Gastroesophageal sphincter (tissue), 4 donors: ENCODE measurements at regions not wholly inside any gene's neighbourhood (a gene's known extent, or its start where the extent isn't known, plus 50 kb on each side); places are given as distances from the start of the nearest gene placed in this dataset.
A peak's percentile ranks its signal among the peaks of the same experiment; 100 is the strongest.

Experiments used
- ATAC-seq: fragments of 150-250 bp; one replicate; pipeline ENCODE4 v1.9.1; 2016; ENCODE audit warnings: mild to moderate bottlenecking, moderate library complexity
- H3K27ac ChIP-seq, 4 donors: fragments of 200-600 bp; sonication (generic) in 3 of 4; 1 replicate in 3 of 4; 2 replicates in 1 of 4; pipeline ENCODE4 v1.5.1; 2016 to 2019
- H3K27me3 ChIP-seq: fragments of 200-600 bp; sonication (generic); one replicate; pipeline ENCODE4 v1.5.1; 2019
- H3K36me3 ChIP-seq, 2 donors: fragments of 200-600 bp; sonication (generic); one replicate each; pipeline ENCODE4 v1.5.1; 2019; ENCODE audit warnings: control low read depth in 1 of 2
- H3K4me1 ChIP-seq, 3 donors: fragments of 200-600 bp; sonication (generic); 1 replicate in 2 of 3; 2 replicates in 1 of 3; pipeline ENCODE4 v1.5.1; 2016 to 2019; ENCODE audit warnings: control low read depth in 2 of 3
- H3K4me3 ChIP-seq, 2 donors: fragments of 200-600 bp; sonication (generic); one replicate each; pipeline ENCODE4 v1.5.1; 2019; ENCODE audit warnings: mild to moderate bottlenecking in 1 of 2, moderate library complexity in 1 of 2
- H3K9me3 ChIP-seq, 3 donors: fragments of 200-600 bp; sonication (generic); one replicate each; pipeline ENCODE4 v1.5.1; 2017 to 2019; ENCODE audit warnings: control low read depth in 2 of 3
- EP300 ChIP-seq: sonication (generic); formaldehyde crosslinking; IDR thresholded peaks from one replicate; pipeline ENCODE4 v1.6.1; 2017; ENCODE audit warnings: antibody characterized with exemption, mild to moderate bottlenecking
- POLR2A ChIP-seq, 2 donors: fragments of 450-650 bp; IDR thresholded peaks; one replicate each; pipeline ENCODE4 v1.6.1; 2017; ENCODE audit warnings: antibody characterized with exemption in 2 of 2, mild to moderate bottlenecking in 2 of 2, moderate library complexity in 1 of 2
- POLR2AphosphoS5 ChIP-seq: sonication (generic); formaldehyde crosslinking; IDR thresholded peaks from one replicate; pipeline ENCODE4 v1.6.1; 2017; ENCODE audit warnings: antibody characterized with exemption
- WGBS, 2 donors: methylation state at CpG; one replicate each; pipeline ENCODE4 v1.1.5; 2018; ENCODE audit warnings: low coverage in 1 of 2; 5-methylcytosine and 5-hydroxymethylcytosine counted together
- TF ChIP-seq, protein P1 (sequence below), 4 experiments: fragments of 200-600 bp in 2 of 4; fragments of 450-650 bp in 2 of 4; sonication (generic) in 1 of 4; IDR thresholded peaks; one replicate each; pipeline ENCODE4 v1.5.1; 2017 to 2019; ENCODE audit warnings: antibody characterized with exemption in 4 of 4, mild to moderate bottlenecking in 2 of 4, moderate library complexity in 2 of 4

DNA sequence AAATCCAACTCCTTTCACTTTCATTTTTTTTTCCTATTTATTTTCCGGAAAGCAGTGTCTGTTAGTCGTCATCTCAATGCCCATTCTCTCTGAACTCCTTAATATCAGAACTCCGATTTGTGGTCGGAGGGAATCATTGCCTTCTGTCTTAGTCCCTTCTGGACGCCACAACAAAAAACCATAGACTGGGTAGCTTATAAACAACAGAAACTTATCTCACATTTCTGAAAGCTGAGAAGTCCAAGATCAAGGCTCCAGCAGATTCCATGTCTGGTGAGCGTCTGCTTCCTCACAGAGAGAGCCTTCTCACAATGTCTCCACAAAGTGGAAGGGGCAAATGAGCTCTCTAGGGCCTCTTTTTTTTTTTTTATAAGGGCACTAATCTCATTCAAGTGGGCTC, 296.6 kb upstream of the CDH11 start:
- Histone ChIP-seq H3K27me3 (no peaks in the 10 kb centered on the region), H3K4me3 (no peak overlapping the region), H3K27ac (no peak overlapping the region), H3K36me3 (no peaks in the 10 kb centered on the region), H3K4me1 (no peaks in the 10 kb centered on the region), H3K9me3 (peaks cover 0 to 13% (median 0%) of the 10 kb centered on the region in 3 donors)
- ATAC-seq, result no peak
- 87 to 89% methylated on average over 5 of the region's 6 CpGs for WGBS, 2 donors
- TF ChIP-seq POLR2A (IDR thresholded peaks at IDR 0.05) (no peak), EP300 (no peak), POLR2AphosphoS5 (no peak)
- TF ChIP-seq, protein P1, sequence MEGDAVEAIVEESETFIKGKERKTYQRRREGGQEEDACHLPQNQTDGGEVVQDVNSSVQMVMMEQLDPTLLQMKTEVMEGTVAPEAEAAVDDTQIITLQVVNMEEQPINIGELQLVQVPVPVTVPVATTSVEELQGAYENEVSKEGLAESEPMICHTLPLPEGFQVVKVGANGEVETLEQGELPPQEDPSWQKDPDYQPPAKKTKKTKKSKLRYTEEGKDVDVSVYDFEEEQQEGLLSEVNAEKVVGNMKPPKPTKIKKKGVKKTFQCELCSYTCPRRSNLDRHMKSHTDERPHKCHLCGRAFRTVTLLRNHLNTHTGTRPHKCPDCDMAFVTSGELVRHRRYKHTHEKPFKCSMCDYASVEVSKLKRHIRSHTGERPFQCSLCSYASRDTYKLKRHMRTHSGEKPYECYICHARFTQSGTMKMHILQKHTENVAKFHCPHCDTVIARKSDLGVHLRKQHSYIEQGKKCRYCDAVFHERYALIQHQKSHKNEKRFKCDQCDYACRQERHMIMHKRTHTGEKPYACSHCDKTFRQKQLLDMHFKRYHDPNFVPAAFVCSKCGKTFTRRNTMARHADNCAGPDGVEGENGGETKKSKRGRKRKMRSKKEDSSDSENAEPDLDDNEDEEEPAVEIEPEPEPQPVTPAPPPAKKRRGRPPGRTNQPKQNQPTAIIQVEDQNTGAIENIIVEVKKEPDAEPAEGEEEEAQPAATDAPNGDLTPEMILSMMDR (IDR thresholded peaks at IDR 0.05), result no peak

GRCh38 chr16:65415460-65415859, 293.6 kb upstream of the CDH11 start:
- Histone ChIP-seq H3K4me3 (no peak overlapping the region), H3K27ac (no peak overlapping the region), H3K4me1 (no peaks in the 10 kb centered on the region), H3K9me3 (peaks cover 0 to 13% (median 0%) of the 10 kb centered on the region in 3 donors), H3K36me3 (no peaks in the 10 kb centered on the region), H3K27me3 (no peaks in the 10 kb centered on the region)
- ATAC-seq, result no peak
- no peak for TF ChIP-seq POLR2A (IDR thresholded peaks at IDR 0.05)
- TF ChIP-seq, protein P1 (IDR thresholded peaks at IDR 0.05), result no peak
- TF ChIP-seq EP300, result no peak
- no peak for TF ChIP-seq POLR2AphosphoS5
- 86 to 100% methylated on average over 2 to 3 of the region's 3 CpGs for WGBS, 2 donors

DNA sequence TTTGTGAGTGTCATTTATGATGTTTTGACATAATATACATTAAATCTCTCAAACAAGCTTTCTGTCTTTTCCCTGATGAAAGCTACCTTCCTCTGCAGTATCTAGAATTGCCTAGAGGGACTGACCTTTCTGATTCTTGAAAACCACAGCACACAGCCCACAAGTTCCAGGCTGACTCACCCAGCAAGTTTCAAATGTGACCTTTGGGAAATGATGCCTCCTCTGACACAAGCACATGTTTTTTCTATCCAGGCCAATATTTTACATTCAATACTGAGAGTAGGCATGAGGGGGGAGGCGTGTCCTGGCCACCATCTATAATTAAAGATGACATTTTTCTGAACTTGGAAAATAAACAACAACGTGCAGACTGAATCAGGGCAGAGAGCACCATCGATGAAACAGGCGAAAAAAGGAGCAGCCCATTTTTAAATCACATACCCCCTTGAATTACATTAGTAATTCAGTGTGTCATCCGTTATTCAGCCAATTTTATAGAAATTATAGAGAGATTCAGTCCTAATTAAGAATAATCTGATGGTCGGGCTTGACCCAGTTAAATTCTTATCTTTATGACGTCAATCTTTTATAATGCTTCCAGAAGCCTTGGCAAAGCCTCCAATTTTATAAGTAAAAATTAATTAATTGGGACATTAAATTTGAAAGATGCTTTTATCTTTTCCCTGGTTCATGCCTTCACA, 292.6 kb upstream of the CDH11 start:
- peak; percentile 17 for TF ChIP-seq POLR2AphosphoS5
- no peak for TF ChIP-seq EP300
- Histone ChIP-seq H3K4me3 (no peak overlapping the region), H3K36me3 (no peaks in the 10 kb centered on the region), H3K27me3 (no peaks in the 10 kb centered on the region), H3K4me1 (no peaks in the 10 kb centered on the region), H3K9me3 (peaks cover 0 to 4% (median 0%) of the 10 kb centered on the region in 3 donors), H3K27ac (no peak overlapping the region)
- ATAC-seq, result no peak
- WGBS, 2 donors, result 65 to 71% methylated on average over 6 to 7 of the region's 7 CpGs

- no peak overlapping the region for H3K4me3 ChIP-seq
- no peak overlapping the region for H3K27ac ChIP-seq
- TF ChIP-seq EP300 (no peak), POLR2AphosphoS5 (no peak), POLR2A (IDR thresholded peaks at IDR 0.05) (no peak)
- TF ChIP-seq, protein P1 (IDR thresholded peaks at IDR 0.05), result no peak
- H3K36me3 ChIP-seq, result no peaks in the 10 kb centered on the region
- no peaks in the 10 kb centered on the region for H3K9me3 ChIP-seq
- no peak for ATAC-seq
- no peaks in the 10 kb centered on the region for H3K27me3 ChIP-seq
- WGBS, 2 donors, result 88 to 100% methylated on average over 2 of the region's 2 CpGs
- H3K4me1 ChIP-seq, result no peaks in the 10 kb centered on the region
These were observed 292.0 kb upstream of the CDH11 start for GRCh38 chr16:65413861-65414260.

DNA sequence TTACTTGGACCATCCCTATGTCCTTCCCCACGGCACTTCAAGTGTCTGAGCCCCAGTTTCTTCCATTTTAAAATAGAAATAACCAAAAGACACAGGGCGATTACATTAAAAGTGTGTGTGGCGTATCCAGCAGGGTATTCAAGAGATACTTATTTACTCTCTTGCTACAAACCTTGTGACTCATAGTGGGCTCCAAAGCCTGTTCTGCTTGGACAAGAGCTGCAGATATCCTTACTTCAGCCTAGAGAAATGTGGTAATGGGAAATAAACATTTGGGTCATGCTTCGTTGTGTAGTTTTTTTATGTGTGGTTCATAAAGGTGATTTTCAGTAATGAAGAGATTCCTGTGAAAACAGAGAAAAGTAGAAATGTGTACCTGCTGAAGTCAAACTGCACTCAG, 288.9 kb upstream of the CDH11 start:
- no peak overlapping the region for H3K4me3 ChIP-seq
- TF ChIP-seq, protein P1 (IDR thresholded peaks at IDR 0.05), result no peak
- no peak for TF ChIP-seq EP300
- no peak for TF ChIP-seq POLR2A (IDR thresholded peaks at IDR 0.05)
- no peak for TF ChIP-seq POLR2AphosphoS5
- no peaks in the 10 kb centered on the region for H3K4me1 ChIP-seq
- ATAC-seq, result no peak
- no peak overlapping the region for H3K27ac ChIP-seq
- H3K27me3 ChIP-seq, result no peaks in the 10 kb centered on the region
- no peaks in the 10 kb centered on the region for H3K9me3 ChIP-seq
- H3K36me3 ChIP-seq, result no peaks in the 10 kb centered on the region
- 82 to 84% methylated on average over 4 of the region's 4 CpGs for WGBS, 2 donors
